ENCODE measurements at regions not wholly inside any gene's neighbourhood (a gene's known extent, or its start where the extent isn't known, plus 50 kb on each side); places are given as distances from the start of the nearest gene placed in this dataset.
"Not testable (repeated sequence)": the region's sequence is repeated elsewhere in the genome, so short reads cannot be mapped to it uniquely, and the experiment has no call there.

DNA sequence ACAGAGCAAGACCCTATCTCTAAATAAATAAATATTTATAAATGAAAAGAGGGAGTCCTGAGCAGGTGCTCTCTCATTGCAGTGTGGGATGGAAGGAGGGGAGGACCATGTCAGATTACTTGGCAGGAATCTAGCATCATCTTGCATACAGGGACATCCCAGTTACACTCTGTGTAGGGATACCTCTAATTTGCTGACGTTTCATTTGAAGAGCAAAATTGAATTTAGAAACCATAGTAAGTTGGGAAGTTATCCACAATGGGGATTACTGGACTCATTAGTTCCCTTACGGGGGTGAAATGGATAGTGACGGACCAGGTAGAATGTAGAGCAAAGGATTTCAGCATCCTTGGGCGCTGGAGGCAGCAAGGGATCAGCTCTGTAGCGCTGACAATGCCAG, 52.1 kb downstream of the ARHGEF18 start:
- no peak for DNase-seq (ENCODE audit: low read depth)
- TF ChIP-seq, protein P1, sequence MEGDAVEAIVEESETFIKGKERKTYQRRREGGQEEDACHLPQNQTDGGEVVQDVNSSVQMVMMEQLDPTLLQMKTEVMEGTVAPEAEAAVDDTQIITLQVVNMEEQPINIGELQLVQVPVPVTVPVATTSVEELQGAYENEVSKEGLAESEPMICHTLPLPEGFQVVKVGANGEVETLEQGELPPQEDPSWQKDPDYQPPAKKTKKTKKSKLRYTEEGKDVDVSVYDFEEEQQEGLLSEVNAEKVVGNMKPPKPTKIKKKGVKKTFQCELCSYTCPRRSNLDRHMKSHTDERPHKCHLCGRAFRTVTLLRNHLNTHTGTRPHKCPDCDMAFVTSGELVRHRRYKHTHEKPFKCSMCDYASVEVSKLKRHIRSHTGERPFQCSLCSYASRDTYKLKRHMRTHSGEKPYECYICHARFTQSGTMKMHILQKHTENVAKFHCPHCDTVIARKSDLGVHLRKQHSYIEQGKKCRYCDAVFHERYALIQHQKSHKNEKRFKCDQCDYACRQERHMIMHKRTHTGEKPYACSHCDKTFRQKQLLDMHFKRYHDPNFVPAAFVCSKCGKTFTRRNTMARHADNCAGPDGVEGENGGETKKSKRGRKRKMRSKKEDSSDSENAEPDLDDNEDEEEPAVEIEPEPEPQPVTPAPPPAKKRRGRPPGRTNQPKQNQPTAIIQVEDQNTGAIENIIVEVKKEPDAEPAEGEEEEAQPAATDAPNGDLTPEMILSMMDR (IDR thresholded peaks at IDR 0.05; ENCODE audit: control insufficient read depth, extremely low read depth, insufficient read depth) = no peak
- no peak overlapping the region for H3K4me3 ChIP-seq (ENCODE audit: low read depth, low read length)

DNA sequence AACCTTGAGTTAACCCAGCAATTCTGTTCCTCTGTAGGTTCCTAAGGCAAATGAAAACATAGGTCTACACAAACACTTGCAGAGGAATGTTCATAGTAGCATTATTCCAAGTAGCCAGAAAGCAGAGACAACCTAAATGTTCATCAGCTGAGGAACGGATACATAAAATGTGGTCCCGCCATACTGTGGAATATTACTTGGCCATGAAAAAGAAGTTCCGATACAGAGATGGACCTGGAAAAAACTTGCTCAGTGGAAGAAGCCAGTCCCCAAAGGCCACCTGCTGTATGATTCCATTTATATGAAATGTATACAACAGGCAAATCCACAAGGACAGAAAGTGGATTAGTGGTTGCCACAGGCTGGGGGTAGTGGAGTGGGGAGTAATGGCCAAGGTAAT, 53.0 kb downstream of the ARHGEF18 start:
- H3K4me3 ChIP-seq (ENCODE audit: low read depth, low read length) = no peak overlapping the region
- TF ChIP-seq, protein P1 (IDR thresholded peaks at IDR 0.05; ENCODE audit: control insufficient read depth, extremely low read depth, insufficient read depth) = no peak
- DNase-seq (ENCODE audit: low read depth) = no peak

DNA sequence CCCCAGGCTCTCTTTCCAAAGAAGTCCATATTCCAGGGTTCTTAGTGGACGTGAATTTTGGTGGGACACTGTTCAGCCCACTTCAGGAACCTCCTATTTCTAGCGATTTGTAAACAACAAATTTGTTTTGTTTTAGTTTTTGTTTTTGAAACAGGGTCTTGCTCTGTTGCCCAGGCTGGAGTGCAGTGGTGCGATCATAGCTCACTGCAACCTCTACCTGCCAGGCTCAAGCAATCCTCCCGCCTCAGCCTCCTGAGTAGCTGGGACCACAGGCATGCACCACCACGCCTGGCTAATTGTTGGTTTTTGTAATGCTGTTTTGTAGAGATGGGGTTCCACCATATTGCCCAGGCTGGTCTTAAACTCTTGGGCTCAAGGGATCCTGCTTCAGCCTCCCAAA, 56.7 kb downstream of the ARHGEF18 start:
- DNase-seq (ENCODE audit: low read depth); H3K4me3 ChIP-seq (ENCODE audit: low read depth, low read length): not testable (repeated sequence)

DNA sequence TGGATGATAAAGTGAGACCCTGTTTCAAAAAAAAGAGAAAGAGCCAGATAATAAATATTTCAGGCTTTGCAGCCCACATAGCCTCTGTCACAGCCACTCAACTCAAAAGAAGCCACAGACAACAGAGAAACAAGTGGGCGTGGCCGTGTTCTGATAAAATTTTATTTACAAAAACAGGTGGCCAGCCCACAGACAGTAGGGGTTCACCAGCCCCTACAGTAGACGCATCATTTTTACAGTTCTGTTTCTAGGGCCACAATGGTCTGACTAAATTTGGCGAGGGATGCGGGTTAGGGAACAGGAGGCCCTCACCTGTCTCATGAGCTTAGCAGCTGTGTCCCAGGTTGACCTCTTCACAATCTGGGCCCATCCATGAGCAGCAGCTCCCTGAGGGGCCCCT, 59.5 kb downstream of the ARHGEF18 start:
- no peak overlapping the region for H3K4me3 ChIP-seq (ENCODE audit: low read depth, low read length)
- TF ChIP-seq, protein P1 (IDR thresholded peaks at IDR 0.05; ENCODE audit: control insufficient read depth, extremely low read depth, insufficient read depth) = no peak
- DNase-seq (ENCODE audit: low read depth) = no peak

DNA sequence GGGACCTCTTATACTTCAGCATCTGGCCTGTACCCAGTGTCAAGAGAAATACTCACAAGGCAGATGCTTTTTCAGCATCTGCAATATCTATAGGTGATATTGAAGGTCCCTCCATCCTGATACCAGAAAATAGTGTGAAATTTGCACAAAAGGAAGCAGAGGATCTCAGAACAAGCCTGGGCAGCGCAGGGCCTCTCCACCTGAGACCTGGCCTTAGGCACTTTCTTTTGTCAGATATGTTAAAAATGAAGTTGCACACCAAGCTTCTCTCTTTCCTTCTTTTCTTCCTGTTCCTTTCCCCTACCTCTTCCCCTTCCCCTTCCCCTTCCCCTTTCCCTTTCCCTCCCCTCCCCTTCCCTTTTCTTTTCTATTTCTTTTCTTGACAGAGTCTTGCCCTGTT, 62.2 kb downstream of the ARHGEF18 start:
- TF ChIP-seq, protein P1 (IDR thresholded peaks at IDR 0.05; ENCODE audit: control insufficient read depth, extremely low read depth, insufficient read depth) = no peak

DNA sequence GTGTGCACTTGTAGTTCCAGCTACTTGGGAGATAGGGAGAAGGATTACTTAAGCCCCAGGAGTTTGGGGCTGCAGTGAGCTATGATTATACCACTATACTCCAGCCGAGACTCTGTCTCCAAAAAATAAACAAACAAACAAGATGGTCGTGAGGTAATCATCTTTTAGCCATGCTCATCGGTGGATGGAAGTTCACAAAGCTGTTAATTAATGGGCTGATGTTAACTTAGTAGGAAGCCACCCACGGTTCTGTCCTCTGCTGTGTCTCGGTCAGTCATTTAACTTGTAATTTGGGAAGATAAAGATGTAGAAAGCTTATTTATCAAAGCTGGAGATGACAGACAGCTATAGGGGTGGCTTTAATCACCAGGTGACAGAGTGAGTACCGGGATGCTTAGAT, 64.9 kb downstream of the ARHGEF18 start:
- no peak overlapping the region for H3K4me3 ChIP-seq (ENCODE audit: low read depth, low read length)
- TF ChIP-seq, protein P1 (IDR thresholded peaks at IDR 0.05; ENCODE audit: control insufficient read depth, extremely low read depth, insufficient read depth) = no peak

More for the DNA sequence above, 62.2 kb downstream of the ARHGEF18 start:
- H3K4me3 ChIP-seq (ENCODE audit: low read depth, low read length) = no peak overlapping the region
- DNase-seq (ENCODE audit: low read depth) = no peak

DNA sequence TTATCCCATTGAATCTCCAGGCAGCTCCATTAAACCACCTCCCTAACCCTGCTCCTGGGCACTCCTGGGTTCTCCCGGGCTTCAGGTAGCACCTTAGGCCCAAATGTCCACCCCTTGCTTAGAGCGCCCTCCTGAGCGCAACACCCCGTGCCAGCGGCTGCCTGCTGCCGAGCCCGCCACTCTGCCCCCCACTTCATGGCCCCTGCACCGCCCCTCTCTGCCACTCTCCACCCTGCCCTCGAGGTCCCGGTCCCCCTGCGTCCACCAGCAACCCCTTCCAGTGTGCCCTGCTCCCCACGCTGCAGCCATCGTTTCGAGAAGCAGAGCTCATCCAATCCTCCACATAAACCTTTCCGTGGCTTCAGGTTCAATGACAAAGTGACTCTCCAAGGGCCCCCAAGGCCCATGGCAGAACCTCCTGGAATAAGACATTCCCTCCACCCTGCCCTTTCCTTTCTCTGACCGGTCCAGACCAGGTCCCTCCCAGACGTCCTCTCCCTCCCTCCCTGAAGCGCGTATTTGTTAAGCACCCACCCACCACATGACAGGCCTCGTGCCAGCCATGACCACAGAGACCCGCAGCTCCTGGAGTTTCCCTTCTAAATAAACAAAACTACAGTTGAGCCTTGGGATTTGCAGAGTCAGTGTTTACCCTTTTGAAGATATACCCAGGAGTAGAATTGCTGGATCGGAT, 66.6 kb downstream of the ARHGEF18 start:
- TF ChIP-seq, protein P1 (IDR thresholded peaks at IDR 0.05; ENCODE audit: control insufficient read depth, extremely low read depth, insufficient read depth) = no peak
- no peak overlapping the region for H3K4me3 ChIP-seq (ENCODE audit: low read depth, low read length)
- DNase-seq (ENCODE audit: low read depth) = no peak

More for the DNA sequence above, 64.9 kb downstream of the ARHGEF18 start:
- no peak for DNase-seq (ENCODE audit: low read depth)

Data from LNCaP clone FGC (cell line).